ENCODE measurements at regions not wholly inside any gene's neighbourhood (a gene's known extent, or its start where the extent isn't known, plus 50 kb on each side); places are given as distances from the start of the nearest gene placed in this dataset.

DNA sequence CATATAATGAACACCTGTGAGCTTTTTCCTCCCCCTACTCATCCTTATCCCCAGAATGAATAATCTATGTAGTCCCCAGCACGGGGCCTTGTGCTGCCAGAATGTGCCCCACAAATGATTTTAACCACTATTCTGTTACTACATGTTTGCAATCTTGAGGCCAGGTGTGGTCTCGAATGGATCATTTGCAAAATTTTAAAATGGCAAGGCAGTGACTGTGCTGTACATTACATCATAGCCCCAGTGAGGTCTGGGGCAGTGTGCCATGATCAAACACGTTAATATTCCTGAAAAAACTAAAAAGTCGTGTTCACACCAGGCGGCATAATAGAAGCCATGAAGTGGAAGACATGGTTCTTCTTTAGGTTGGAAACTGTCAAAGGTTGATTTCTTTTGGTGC lies 479.9 kb upstream of the EEF2KMT start:
- Histone ChIP-seq H3K9me3 (ENCODE audit: control insufficient read depth in 1 of 2, insufficient read depth in 1 of 2, low read depth in 1 of 2, low read length in 2 of 2) (no peaks in the 10 kb centered on the region), H3K4me3 (replicated peaks in 1 of 2; ENCODE audit: low read depth in 1 of 2, low read length in 2 of 2) (no peak overlapping the region), H3K36me3 (ENCODE audit: control insufficient read depth in 1 of 2, insufficient read depth in 2 of 2, low read length in 2 of 2) (no peaks in the 10 kb centered on the region), H3K9ac (ENCODE audit: low read length) (no peak overlapping the region), H3K9me2 (ENCODE audit: insufficient read depth) (no peaks in the 10 kb centered on the region), H3K27me3 (ENCODE audit: insufficient read depth, low read length) (peaks cover 44% of the 10 kb centered on the region; the same call in 1 of the 2 replicates), H4K20me1 (ENCODE audit: insufficient read depth) (no peaks in the 10 kb centered on the region), H3K4me2 (ENCODE audit: low read length) (no peak overlapping the region), H3K4me1 (ENCODE audit: control insufficient read depth in 1 of 2, insufficient read depth in 2 of 2, low read length in 2 of 2) (no peaks in the 10 kb centered on the region), H2AFZ (ENCODE audit: low read depth, low read length, poor library complexity, severe bottlenecking) (no peak overlapping the region), H3K27ac (ENCODE audit: low read depth, low read length) (no peak overlapping the region), H3K79me2 (ENCODE audit: insufficient read depth, low read length) (no peaks in the 10 kb centered on the region)
- ATAC-seq (no peak), DNase-seq (ENCODE audit: low read depth, low spot score) (no peak)
- BruUV-seq (replicated peaks), result no TSS peak
- TF ChIP-seq CEBPB (IDR thresholded peaks at IDR 0.05; ENCODE audit: low read depth) (no peak), CBX3 (IDR thresholded peaks at IDR 0.05; ENCODE audit: low read depth) (no peak), TCF7L2 (IDR thresholded peaks at IDR 0.05; ENCODE audit: borderline replicate concordance, extremely low read depth, insufficient read depth, insufficient read length) (no peak), SRF (IDR thresholded peaks at IDR 0.05; ENCODE audit: low read depth) (no peak), POLR2AphosphoS5 (IDR thresholded peaks at IDR 0.05; ENCODE audit: low read depth, low read length) (no peak), JUND (IDR thresholded peaks at IDR 0.05) (no peak), POLR2A (IDR thresholded peaks at IDR 0.05; ENCODE audit: borderline replicate concordance, extremely low read depth, insufficient read depth, insufficient read length) (no peak), RAD21 (IDR thresholded peaks at IDR 0.05; ENCODE audit: low read depth) (no peak), ELF1 (IDR thresholded peaks at IDR 0.05; ENCODE audit: borderline replicate concordance, low read depth) (no peak), EZH2 (IDR thresholded peaks at IDR 0.05) (no peak), SP1 (IDR thresholded peaks at IDR 0.05; ENCODE audit: low read depth) (no peak), FOSL1 (IDR thresholded peaks at IDR 0.05; ENCODE audit: low read depth) (no peak), ZFX (IDR thresholded peaks at IDR 0.05) (no peak), SIN3A (IDR thresholded peaks at IDR 0.05; ENCODE audit: low read depth) (no peak), EGR1 (IDR thresholded peaks at IDR 0.05; ENCODE audit: low read depth) (no peak), ZNF274 (IDR thresholded peaks at IDR 0.05; ENCODE audit: low read depth, low read length) (no peak)
- TF ChIP-seq, protein P1, sequence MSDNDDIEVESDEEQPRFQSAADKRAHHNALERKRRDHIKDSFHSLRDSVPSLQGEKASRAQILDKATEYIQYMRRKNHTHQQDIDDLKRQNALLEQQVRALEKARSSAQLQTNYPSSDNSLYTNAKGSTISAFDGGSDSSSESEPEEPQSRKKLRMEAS (IDR thresholded peaks at IDR 0.05), result no peak
- TF ChIP-seq, protein P2, sequence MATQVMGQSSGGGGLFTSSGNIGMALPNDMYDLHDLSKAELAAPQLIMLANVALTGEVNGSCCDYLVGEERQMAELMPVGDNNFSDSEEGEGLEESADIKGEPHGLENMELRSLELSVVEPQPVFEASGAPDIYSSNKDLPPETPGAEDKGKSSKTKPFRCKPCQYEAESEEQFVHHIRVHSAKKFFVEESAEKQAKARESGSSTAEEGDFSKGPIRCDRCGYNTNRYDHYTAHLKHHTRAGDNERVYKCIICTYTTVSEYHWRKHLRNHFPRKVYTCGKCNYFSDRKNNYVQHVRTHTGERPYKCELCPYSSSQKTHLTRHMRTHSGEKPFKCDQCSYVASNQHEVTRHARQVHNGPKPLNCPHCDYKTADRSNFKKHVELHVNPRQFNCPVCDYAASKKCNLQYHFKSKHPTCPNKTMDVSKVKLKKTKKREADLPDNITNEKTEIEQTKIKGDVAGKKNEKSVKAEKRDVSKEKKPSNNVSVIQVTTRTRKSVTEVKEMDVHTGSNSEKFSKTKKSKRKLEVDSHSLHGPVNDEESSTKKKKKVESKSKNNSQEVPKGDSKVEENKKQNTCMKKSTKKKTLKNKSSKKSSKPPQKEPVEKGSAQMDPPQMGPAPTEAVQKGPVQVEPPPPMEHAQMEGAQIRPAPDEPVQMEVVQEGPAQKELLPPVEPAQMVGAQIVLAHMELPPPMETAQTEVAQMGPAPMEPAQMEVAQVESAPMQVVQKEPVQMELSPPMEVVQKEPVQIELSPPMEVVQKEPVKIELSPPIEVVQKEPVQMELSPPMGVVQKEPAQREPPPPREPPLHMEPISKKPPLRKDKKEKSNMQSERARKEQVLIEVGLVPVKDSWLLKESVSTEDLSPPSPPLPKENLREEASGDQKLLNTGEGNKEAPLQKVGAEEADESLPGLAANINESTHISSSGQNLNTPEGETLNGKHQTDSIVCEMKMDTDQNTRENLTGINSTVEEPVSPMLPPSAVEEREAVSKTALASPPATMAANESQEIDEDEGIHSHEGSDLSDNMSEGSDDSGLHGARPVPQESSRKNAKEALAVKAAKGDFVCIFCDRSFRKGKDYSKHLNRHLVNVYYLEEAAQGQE (IDR thresholded peaks at IDR 0.05; ENCODE audit: low read depth), result no peak
- TF ChIP-seq, protein P3, sequence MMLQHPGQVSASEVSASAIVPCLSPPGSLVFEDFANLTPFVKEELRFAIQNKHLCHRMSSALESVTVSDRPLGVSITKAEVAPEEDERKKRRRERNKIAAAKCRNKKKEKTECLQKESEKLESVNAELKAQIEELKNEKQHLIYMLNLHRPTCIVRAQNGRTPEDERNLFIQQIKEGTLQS (IDR thresholded peaks at IDR 0.05), result no peak
- CTCF ChIA-PET, result no interaction called here
- POLR2A ChIA-PET, result no interaction called here
- RAD21 ChIA-PET (ENCODE audit: low non-redundant PET in 1 of 2, low total read pairs in 2 of 2, uncharacterized antibody in 2 of 2, unreplicated experiment in 2 of 2), result no interaction called here
- intact Hi-C loops (cut with micrococcal nuclease), result no loop called here
